HG02938 (cell line): ENCODE measurements at regions not wholly inside any gene's neighbourhood (a gene's known extent, or its start where the extent isn't known, plus 50 kb on each side); places are given as distances from the start of the nearest gene placed in this dataset.

Experiments
- ATAC-seq: cut with Tn5 transposase; IDR thresholded peaks from one replicate; pipeline ENCODE4 v1.9.1; 2021; ENCODE audit warnings: mild to moderate bottlenecking, moderate library complexity; ENCODE audit not compliant: unreplicated experiment

GRCh38 chr6:81694855-81695254, 57.6 kb downstream of the TENT5A start:
- no peak for ATAC-seq

DNA sequence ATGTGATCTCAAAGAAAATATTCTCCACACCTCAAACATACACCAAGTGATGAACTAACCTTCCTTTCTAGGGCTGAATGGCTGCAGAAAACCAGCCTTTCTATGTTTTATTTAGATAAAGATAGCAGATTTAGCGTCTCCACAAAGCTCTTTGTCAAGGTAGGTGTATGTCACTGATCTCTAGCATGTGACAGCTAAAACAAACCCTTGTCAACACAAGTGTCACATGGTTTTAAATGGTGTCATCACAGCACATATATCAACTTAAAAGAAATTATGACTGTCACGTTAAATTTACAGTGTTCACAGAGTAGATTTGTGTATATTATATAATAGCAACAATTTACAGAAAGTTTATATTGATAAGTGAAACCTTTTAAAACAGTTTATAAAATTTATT, 58.3 kb downstream of the TENT5A start:
- no peak for ATAC-seq

DNA sequence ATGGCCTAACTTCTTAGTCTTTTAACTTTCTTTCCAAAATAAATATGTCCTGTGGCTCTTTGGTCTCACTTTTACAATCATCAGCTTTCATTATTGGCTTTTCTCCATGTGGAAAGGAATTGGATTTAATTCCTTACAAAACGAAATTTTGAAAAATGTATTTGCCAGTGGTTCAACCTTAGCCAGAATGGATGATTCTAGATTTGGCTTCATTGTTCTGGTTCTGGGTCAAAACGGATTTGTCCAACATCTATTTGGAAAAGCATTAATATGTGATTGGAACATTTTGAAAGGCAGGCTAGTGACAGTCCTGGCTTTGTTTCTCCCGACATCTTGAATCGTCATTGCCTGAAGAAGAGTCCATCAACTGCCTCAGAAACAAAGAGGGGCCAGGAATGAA, 59.2 kb downstream of the TENT5A start:
- no peak for ATAC-seq

DNA sequence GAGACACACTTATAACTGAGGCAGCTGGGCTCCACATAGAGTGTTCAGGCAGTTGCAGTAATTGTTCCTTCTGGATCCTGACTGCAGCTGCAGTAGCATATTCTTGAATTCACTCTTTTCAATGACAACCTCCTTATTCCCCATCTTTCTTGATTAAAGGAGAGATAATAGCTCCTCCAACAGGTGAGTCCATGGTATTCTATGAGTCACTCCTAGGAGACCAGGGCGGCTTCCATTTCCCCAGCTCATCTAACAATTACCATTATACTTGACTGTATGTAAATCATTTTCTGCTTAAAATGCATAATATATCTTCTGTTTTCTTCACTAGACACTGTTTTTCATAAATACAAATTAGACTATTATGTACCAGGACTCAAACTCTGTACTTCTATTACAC, 62.4 kb downstream of the TENT5A start:
- no peak for ATAC-seq

GRCh38 chr6:81689580-81689979, 62.9 kb downstream of the TENT5A start:
- ATAC-seq, result no peak

- no peak for ATAC-seq
These were observed 68.6 kb downstream of the TENT5A start for GRCh38 chr6:81683912-81684311.

DNA sequence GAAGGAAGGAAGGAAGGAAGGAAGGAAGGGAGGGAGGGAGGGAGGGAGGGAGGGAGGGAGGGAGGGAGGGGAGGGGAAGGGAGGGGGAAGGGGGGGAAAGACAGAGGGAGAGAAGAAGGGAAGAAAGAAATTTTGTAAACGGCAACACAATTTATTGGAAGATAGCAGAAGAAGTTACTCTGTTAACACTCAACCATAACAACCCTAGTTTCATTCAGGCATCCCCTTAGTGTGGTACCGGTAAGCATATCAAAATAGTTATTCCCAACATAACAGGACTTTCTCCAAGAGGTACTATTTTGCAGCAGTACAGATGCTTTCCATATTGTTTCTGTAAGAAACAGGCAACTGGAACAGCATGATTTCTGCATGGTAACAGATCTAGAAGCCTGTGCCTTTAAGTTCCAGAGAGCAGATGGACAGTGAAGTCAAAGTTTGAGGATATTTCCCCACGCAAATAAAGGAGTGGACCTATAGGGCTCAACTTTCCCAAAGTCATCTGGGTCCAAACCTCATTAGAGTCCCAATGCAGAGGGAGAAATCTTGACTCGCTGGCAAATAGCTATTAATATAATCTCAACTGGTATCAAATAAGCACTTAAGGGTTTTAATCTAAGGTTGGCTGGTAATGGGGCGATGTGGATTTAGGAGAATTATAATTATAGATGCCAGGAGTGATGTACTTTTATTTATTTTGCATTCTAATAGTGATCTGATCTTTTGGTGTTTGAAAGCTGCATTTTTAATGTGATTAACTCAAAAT, 69.4 kb downstream of the TENT5A start:
- no peak for ATAC-seq

DNA sequence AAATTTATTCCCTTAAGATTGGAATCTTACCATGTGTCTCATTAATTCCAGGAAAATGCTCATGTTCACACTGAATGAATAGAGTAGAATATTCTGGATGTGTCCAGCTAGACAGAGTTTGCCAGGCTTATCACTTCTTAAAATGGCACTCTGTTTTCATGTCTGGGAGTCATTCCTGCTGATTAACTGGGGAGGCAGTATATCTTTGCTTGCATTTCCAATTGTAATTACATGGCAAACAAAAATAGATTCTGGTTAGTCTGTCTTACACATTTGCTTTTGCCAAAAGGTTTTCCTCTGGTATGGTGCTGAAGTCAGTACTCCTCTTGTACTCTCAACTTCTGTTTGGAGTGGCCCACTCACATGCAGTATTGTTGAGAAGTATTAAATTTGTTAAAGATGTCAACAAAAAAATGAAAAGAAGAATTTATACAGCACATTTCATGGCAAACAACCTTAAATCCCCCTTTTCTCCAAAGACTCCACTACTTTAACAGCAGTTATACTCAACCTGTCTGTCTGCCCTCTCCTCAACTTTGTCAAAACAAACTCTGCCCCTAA, 70.2 kb downstream of the TENT5A start:
- no peak for ATAC-seq

- ATAC-seq, result no peak
These were observed 83.0 kb downstream of the TENT5A start for GRCh38 chr6:81669445-81669844.

- no peak for ATAC-seq
These were observed 83.8 kb downstream of the TENT5A start for GRCh38 chr6:81668615-81669047.

- no peak for ATAC-seq
These were observed 86.0 kb downstream of the TENT5A start for GRCh38 chr6:81666481-81666880.

DNA sequence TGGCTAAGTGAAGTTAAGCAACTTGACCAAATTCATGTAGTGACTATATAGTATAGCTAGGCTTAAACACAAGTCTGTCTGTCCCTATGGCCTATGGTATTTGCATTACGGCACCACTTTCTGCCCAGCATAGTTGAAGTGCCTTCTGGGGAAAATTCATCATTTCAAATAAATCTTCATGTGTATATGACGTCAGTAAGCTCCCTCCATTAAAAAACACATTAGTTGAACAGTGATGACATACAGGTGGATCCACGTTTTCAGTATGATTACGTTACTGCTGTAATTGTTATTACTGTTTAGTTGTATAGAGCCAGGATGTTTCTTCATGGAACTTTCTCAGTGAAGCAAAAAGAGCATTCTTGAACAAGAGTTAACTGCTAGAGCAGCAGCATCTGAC, 96.2 kb downstream of the TENT5A start:
- no peak for ATAC-seq

DNA sequence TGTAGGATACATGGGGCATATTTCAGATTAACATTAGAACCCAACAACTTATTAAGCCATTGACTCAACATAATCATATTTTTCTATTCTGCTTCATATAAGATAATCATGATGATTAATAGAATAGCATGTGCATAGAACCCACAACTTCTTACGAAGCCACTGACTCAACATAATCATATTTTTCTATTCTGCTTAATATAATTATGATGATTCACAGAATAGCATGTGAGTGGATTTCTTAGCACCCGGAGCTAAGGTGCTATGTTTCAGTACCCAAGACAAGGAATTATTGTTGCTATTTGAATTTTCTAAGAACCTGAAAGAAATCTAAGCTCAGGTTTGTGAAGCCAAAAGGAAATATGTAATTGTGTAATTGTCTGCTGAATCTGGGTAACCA, 96.8 kb downstream of the TENT5A start:
- no peak for ATAC-seq

- ATAC-seq, result no peak
These were observed 104.0 kb downstream of the TENT5A start for GRCh38 chr6:81648502-81648901.

GRCh38 chr6:81643156-81643555, 109.3 kb downstream of the TENT5A start:
- ATAC-seq, result no peak

DNA sequence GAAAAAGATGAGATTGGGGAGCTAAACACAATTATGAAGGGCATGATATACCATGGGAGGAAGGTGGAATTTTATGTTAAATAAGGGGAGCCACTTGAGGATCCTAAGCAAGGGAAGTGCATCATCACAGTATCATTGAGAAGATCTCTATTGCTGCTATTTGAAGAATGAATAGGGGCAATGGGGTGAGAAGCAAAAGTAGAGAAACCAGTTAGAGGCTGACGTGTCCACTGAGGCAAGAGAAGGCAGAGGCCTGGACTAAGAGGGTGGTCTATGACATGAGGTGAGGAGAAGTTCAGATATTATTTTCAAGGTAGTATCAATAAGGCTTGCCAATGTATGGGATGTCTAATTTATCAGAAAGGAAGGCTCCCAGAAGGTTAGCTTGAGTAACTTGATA, 111.6 kb downstream of the TENT5A start:
- ATAC-seq, result no peak

DNA sequence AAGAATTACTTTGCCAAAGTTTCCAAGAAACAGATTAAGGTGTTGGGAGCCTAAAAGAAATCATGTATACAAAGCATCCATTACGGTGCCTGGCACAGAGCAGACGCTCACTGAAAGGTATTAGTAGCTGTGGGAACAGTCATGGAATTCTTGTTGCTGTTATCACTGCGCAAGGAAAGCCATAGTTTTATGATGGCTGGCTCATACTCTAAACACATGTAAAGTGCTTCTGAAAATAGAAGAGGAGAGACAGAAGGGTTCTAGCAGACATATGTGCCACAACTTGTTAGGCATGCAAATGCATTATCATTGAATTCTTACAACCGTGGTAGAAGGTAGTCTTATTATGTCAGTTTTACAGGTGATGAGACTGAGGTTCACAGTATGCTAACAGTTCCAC, 112.4 kb downstream of the TENT5A start:
- no peak for ATAC-seq

- no peak for ATAC-seq
These were observed 114.1 kb downstream of the TENT5A start for GRCh38 chr6:81638366-81638765.

DNA sequence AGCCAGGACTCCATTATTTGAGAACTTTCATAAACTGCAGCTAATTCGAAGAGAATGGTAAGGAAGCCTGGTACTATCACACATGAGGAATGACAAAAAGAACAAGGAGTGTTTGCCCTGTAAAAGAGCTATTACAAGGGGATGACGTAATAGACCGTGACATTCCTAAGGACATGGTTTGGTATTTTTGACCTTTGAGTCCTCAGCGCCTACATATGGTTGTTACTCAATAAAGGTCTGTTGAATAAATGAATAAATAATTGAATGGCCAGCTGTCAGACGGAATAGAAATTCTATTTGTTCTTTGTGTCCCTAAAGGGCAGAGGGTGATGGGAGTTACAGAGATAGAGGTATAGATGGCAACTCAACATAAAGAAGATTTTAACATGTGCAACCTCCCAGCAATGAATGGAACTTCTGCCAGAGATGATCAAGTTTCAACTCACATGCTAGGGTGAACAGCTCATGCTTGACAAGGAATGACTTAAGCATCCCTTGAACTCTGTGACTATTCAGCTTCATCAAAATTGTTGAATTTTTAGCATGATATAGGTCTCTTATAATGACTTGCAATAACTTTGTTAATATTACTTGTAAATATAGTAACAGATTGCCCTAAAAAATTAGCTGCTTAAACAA, 115.4 kb downstream of the TENT5A start:
- no peak for ATAC-seq

- no peak for ATAC-seq
These were observed 118.2 kb downstream of the TENT5A start for GRCh38 chr6:81634155-81634880.

GRCh38 chr6:81633391-81633790, 119.1 kb downstream of the TENT5A start:
- no peak for ATAC-seq

DNA sequence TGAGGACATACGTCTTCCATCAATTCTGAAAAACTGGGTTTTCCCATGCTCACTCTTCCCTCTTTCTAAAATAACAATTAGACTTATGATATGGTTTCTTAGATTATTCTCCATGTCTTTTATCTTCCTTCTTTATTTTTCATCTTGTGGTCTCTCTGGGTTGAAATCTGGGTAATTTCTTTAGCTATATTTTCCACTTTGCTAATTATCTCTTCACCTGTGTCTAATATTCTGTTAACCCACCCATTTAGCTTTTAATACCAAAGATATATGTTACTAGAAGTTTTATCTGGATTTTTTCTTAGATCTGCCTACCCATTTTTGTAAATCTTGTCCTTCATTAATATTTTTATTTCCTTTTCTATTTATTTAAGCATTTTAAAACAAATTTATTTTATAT, 121.8 kb downstream of the TENT5A start:
- no peak for ATAC-seq
